HG02884 (cell line): ENCODE measurements at regions not wholly inside any gene's neighbourhood (a gene's known extent, or its start where the extent isn't known, plus 50 kb on each side); places are given as distances from the start of the nearest gene placed in this dataset.
"Not testable (repeated sequence)": the region's sequence is repeated elsewhere in the genome, so short reads cannot be mapped to it uniquely, and the experiment has no call there.

Experiments
- ATAC-seq: cut with Tn5 transposase; IDR thresholded peaks from one replicate; pipeline ENCODE4 v1.9.1; 2021; ENCODE audit warnings: mild to moderate bottlenecking, moderate library complexity; ENCODE audit not compliant: unreplicated experiment

DNA sequence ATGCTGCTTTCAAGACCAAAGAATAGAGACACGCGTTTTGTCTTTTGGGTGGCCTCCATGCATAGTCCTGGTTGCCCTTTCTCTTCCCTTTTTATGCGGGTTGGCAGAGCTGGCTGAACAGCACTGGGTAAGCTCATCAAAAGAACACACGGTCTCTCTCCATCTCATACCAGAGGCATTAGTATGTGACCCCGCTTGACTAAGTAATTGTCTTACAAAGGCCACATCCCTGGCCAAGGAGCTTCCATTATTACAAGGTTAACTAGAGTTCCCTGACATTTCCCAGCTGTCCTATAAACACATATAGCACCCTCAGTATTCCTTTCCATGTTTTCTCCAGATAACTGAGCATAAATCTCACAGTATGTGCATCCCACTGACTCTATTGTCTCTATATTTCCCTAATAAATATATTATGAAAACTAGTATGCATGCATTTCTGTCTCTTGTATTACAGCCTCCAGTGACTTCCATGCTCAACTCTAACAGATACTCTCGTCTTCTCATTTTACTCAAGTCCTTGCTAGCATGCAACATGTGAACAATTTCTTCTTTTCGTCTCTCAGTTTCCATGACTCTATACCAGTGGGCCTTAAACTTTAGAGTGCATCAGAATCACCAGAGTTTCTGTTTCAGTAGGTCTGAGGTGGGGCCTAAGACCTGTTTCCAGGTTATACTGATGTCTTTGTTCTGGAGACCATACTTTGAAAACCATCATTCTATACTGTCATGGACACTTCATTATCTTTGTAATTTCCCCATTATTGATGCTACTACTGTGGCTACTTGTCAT, 247.7 kb upstream of the ARSJ start:
- no peak for ATAC-seq

DNA sequence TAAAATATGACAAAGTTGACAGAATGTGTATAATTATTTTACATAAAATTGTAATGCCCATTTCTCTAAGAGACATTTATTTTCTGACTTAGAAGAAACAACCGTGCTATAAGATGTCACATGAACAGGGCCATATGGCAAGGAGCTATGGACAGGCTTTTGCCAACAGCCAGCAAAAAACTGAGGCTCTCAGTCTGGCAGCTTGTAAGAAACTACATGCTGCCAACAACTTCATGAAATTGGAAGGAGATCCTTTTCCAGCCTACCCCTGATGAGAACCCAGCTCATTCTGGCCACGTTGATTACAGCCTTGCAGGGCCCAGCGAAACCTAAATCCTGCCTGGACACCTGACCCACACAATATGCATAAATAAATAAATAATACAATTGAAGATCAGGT, 250.3 kb upstream of the ARSJ start:
- no peak for ATAC-seq

DNA sequence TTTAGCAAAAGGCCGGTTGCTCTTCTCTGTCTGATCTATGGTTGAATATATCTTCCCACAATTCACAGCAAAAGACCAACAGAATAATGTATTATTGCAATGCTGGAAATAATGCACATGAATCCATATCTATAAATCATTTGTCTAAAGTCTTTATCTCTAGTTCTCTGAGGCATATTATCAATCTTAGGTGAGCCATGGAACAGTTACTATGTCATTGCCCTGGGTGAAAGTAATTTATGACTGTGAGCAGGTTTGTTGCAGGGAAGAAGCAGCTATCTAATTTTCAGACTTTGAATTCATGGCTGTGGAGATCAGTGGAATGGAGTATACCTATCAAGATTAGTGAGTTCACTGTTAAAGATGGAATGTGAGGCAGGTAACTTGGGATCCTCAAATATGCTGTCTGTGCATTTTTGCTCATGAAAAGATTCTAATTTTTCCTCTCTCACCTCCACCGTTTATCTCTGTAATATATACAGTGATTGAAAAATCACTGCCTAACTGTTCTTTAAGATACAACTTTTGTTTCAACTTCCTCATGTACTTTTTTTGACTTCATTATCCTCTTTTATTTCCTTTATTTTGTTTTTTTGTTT, 256.8 kb upstream of the ARSJ start:
- ATAC-seq, result no peak

DNA sequence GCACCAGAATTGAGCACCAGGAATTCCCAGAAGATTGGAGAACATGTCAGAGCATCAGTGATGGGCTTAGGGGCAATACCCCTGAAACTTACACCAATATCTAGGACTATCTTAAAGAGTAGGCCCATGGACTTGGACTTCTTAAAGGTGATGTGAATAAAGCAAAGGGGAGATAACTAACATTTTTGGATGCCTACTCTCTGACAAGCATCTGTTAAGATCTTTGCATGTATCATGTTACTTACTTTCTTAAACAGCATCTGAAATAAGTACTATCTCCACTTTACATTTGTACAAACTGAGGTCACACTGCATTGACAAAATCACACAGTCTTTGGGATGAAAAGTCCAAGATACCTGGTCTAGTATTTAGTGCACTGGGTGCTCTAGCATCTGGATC, 258.6 kb upstream of the ARSJ start:
- no peak for ATAC-seq

DNA sequence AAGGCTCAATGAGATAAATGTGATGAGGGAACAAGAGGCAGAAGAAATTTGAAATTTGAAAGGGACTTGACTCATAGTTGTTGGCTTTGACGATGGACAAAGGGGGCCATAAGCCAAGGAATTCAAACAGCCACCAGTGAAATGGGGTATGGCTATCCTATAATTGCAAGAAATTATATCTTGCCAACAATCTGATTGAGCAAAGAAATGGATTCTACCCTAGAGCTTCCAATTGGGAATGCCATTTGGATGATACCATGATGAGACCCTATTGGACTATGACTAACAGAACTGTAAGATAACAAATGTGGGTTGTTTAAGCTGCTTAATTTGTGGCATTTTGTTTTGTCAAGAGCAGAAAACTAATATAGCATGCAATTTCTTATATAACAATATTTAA, 270.1 kb upstream of the ARSJ start:
- ATAC-seq, result no peak

DNA sequence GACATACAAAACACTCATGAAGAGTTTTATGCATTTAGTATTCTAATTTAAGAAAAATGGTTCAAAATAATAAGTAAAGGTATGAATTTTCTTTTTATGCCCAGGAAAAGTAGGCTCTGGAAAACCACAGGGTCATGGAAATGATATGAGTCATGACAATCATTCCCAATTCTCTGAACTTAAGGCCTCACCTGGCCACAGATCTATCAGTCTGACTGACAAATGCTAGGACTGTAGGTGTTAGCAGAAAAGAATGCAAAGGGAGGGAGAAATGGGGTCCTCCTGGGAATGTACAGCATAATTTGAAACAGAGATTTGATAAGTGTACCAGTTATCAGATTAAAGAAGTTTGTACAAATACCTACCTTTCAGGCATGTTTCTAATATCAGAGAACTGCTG, 270.5 kb upstream of the ARSJ start:
- ATAC-seq, result no peak

DNA sequence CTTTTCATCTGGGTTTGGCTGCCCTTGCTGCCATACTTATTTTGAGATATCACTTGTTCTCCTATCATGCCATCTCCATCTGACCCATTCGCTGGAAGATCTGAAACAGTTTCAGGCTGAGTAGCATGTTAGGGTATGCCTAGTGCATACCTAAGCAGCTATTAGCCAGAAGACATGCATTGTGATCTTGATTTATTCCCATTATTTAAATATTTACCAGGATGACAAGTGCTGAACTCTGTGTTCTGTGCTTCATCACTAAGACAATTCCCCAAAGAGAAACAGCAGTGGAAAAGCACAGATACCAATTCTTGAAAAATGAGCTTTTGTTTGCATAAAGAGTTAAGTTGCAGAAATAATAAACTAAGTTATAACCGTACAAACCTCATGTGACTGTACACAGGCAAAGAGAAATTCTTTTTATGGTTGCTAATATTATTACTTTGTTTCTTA, 271.0 kb upstream of the ARSJ start:
- ATAC-seq, result no peak

DNA sequence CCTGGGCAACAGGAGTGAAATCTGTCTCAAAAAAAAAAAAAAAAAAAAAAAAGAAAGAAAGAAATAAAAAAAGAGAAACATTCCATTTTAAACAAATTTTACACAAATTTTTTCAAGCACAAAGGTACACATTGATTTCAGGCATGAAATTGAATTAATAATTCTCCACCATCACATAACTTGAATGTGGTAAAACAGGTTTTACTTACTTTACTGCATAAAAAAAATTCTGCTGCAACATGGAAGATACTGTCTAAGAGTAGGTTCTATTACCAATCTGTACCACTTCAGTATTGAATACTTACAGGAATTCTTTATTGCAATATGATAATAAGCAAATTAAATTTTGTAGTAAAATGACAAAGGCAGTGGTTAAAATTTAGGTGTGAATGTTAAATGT, 271.6 kb upstream of the ARSJ start:
- no peak for ATAC-seq

DNA sequence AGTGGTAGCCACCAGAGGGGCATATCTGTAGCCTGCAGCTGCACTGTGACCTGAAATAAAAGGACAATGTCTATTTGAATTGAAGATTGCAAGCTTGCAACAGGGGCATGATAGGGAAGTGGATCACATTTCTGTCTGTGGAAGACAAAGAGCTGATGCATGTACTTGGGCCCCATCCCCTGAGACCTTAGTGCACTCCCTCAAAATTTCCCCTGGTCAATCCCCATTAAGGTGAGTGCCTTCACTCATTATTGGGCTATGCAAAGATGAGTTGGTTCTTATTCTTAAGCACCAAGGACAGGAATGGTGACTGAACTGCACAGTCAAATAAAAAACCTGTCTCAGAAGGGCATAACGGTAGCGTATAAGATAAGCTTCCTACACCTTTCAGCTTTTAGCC, 273.1 kb upstream of the ARSJ start:
- ATAC-seq, result no peak

DNA sequence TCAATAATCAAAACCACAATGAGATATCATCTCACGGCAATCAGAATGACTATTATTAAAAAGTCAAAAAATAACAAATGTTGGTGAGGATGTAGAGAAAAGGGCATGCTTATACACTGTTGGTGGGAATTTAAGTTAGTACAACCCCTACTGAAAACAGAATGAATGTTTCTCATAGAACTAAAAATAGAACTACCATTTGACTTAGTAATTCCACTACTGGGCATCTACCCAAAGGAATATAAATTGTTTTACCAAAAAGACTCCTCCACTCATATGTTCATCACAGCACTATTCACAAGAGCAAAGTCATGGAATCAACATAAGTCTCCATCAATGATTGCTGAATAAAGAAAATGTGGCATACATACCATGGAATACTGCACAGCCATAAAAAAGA, 278.1 kb upstream of the ARSJ start:
- ATAC-seq, result no peak

DNA sequence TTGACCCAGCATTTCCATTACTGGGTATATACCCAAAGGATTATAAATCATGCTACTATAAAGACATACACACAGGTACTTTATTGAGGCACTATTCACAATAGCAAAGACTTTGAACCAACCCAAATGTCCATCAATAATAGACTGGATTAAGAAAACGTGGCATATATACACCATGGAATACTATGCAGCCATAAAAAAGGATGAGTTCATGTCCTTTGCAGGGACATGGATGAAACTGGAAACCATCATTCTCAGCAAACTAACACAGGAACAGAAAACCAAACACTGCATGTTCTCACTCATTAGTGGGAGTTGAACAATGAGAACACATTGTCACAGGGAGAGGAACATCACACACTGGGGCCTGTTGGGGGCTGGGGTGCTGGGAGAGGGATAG, 283.0 kb upstream of the ARSJ start:
- not testable (repeated sequence) for ATAC-seq

DNA sequence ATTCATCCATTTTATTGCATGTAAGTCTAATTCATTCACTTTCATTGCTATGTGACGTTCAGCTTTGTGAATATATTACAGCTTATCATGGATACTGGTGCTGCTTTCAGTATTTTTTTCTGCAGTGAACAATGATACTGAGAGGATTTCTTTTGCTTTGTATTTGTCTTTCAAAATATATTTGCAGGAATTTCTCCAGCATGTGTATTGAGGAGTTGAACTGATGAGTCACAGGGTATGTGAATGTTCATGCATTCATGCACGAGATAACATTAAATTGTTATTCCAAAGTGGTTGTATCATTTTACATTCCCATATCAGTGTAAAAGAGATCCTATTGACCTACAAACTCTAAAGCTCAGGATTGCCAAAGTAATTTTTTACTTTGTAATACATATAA, 283.8 kb upstream of the ARSJ start:
- ATAC-seq, result no peak

DNA sequence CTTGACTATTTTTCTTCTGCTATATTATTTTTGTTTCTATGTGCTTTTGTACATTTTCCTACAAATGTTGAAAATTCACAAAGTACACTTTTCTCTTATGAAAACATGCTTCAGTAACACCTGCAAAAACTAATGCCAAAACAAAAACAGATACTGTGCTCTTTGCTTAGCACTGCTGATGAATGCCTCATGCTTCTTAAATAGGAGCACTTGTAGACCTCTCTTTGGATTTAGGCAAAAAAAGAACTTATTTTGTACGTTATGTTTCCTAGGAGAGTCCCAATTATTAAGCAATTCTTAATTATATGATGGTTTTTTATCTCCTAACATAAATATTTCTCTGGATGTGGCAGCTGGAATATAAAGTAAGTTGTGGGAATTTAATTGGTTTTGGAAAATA, 285.0 kb upstream of the ARSJ start:
- ATAC-seq, result no peak

DNA sequence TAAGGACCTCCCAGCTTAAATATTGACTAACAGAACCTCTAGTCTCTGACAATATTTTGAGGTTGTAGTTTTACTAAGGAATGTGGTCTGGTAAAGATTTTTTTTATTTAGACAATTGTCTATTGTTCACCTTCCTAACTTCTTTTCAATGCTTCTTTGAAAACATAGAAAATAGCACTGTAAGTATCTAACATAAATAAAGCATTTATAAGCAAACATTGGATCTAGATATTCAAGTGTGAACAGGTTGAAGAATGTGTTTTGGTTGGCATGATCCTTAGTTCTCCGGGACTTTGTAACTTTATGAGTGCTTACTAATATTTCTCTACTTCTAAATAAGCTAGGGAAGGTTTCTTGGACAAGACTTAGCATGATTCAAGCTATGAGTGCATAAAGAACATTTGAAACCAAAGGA, 285.4 kb upstream of the ARSJ start:
- no peak for ATAC-seq

DNA sequence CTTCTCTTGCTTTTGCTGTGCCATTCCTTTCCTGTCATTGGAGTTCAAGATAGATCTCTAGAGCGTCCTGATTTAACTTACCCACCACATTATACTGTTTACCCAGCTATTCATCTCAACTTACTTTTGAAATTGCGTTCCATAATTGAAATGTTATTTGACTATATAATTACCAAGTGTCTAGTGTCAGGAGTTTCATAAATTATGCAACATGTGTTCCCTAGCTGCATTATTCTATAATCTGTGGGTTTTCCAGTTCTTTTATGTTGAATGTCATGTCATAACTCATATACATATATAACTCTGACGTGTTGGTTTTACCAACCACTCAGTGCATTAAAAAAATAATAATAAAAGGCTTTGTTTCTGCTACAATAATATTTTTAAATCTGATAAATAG, 285.9 kb upstream of the ARSJ start:
- no peak for ATAC-seq

DNA sequence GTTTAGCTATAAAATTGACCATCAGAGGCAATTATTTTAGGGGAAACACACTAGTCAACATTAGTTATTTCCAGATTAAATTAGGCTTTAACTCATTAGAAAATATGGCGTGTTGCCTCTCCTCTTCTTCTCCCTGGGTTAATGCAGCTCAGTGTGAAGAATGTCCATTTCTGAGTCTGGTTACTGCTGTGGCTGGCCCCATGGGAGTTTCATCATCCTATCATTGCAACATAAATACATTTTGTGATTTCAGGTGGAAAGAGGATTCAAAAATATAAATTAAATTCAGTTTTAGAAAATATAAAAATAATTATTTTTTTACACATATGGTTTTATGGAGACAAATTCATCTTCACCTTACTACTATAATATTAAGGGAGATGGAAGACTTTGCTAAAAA, 288.5 kb upstream of the ARSJ start:
- ATAC-seq, result no peak

DNA sequence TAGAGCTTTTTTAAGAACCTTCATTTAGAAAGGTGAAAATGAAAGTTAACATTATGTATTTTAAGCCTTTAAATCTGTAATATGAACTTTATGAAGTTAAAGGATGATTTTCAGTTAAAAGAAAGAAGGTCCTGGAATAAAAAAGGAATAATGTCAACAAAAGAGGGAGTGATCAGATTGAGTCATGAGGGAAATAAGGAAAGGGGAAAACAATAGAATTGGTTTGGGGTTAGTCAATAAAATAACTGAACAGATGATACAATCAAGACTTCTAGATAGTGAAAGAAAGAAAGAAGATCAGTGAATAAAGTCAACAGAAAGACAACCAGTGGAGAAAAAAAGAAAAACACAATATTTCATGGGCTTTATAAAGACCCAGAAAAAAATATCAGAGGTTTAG, 291.6 kb upstream of the ARSJ start:
- ATAC-seq, result no peak

DNA sequence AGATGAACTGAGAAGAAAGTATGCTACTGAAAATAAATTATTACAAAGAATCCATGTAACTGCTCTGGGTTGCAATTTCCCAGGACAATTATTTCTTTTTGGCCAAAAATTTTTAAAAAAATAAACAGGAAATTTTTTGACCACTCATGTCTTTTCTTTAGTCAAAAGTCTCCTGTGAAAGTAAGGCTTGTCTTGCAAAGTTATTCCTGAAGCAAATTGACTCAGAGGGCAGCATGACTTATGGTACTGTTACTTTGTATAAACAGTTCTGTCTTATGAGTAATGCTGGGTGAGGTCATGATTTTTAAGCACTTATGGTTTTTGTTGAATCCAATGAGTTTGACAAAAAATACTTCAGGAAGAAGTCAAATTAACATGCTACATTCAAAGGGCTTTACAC, 292.8 kb upstream of the ARSJ start:
- no peak for ATAC-seq

DNA sequence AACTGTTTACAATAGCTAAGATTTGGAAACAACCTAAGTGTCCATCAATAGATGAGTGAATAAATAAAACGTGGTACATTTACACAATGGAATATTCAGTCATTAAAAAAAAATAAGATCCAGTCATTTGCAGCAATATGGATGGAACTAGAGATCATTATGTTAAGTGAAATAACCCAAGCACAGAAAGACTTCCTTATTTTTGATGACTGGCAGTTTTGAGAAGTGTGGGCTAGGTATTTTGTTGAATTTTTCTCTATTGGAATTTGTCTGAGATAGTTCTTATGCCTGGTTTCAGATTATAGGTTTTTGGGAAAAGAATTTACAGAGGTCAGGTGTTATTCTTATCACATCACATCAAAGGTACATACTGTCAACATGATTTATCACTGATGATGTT, 293.8 kb upstream of the ARSJ start:
- no peak for ATAC-seq

DNA sequence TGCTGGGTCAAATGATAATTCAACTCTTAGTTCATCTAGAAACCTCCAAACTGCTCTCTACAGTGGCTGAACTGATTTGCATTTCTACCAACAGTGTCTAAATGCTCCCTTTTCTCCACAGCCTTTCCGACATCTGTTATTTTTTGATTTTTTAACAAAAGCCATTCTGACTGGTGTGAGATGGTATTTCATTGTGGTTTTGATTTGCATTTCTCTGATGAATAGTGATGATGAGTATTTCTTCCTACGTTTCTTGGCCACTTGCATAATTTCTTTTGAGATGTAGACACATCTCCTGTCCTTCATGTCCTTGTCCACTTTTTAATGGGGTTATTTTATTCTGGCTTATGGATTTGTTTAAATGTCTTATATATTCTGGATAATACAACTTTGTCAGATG, 298.2 kb upstream of the ARSJ start:
- ATAC-seq, result no peak

DNA sequence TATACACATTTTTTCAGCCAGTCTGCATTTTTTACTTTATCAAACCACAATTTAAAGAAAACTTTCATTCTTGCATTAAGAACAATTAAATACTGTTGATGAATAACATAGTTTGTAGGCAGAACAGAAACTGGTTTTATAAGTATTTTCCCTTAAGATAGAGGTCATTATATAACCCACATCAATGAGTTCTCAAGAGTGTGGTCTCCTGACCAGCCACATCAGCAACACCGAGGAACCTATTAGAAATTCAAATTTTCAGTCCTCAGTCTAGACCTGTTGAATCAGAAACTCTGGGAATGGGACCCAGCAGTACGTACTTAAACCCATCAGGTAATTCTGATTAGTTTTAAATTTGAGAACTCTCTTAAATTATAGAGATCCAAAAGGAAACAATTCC, 299.6 kb upstream of the ARSJ start:
- ATAC-seq, result no peak

DNA sequence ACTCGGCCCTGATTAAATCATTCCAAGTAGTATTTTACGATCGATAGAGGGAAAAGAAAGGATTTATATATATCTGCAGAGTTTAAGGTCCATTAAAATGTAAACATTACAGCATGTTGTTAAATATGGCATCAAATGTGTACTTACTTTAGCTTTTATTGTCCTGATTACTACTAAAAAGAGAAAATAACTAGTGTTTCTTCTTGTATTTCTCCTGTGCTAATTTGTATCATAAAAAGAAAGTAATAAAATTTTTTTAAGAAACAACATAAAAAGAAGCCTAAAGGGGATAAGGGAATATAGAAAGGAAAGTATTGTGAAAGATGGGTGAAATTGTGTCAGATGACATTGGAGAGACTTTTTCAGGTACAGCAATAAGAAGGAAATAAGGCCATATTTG, 300.3 kb upstream of the ARSJ start:
- no peak for ATAC-seq

DNA sequence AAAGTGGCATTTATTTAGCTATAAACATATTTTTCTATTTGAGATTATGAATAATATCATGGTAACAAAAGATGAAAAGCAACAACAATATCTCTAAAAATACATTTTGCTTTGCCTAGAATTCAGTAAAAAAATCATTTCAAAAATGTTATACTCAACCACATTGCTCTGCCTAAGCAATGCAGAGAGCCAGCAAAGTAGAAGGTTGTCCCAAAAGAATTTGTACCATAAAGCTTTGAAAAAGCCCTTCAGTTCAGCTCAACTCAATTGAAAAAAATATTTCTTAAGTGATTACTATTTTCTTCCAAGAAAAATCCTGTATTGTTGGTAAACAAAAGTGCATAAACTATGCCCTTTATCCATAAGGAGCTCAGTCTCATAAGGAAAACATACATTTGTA, 301.2 kb upstream of the ARSJ start:
- no peak for ATAC-seq
